Endodermal cell (in vitro differentiated cells): ENCODE measurements at regions not wholly inside any gene's neighbourhood (a gene's known extent, or its start where the extent isn't known, plus 50 kb on each side); places are given as distances from the start of the nearest gene placed in this dataset.
A peak's percentile ranks its signal among the peaks of the same experiment; 100 is the strongest.

Source experiments
- DNase-seq: peaks from one replicate; pipeline ENCODE4 v3.0.0-alpha.2; 2017
- H3K27ac ChIP-seq: 2 replicates; pipeline ENCODE4 v1.5.1; 2013; ENCODE audit warnings: mild to moderate bottlenecking, low read depth, low read length, moderate library complexity
- H3K27me3 ChIP-seq: 2 replicates; pipeline ENCODE4 v1.6.1; 2013; ENCODE audit warnings: mild to moderate bottlenecking, low read length, moderate library complexity; ENCODE audit not compliant: insufficient read depth, control insufficient read depth, poor library complexity, severe bottlenecking
- H3K36me3 ChIP-seq: 2 replicates; pipeline ENCODE4 v1.7.0; 2013; ENCODE audit warnings: mild to moderate bottlenecking, low read length, moderate library complexity; ENCODE audit not compliant: control insufficient read depth, insufficient read depth
- H3K4me1 ChIP-seq: one replicate; pipeline ENCODE4 v1.7.0; 2013; ENCODE audit warnings: low read length; ENCODE audit not compliant: control insufficient read depth, insufficient read depth
- H3K4me3 ChIP-seq: 2 replicates; pipeline ENCODE4 v1.5.1; 2013; ENCODE audit warnings: mild to moderate bottlenecking, low read length, moderate library complexity
- H3K9ac ChIP-seq: 2 replicates; pipeline ENCODE4 v1.6.1; 2013; ENCODE audit warnings: mild to moderate bottlenecking, low read length, moderate library complexity; ENCODE audit not compliant: poor library complexity, severe bottlenecking; ENCODE audit errors: extremely low read depth
- H3K9me3 ChIP-seq: 2 replicates; pipeline ENCODE4 v1.6.1; 2013; ENCODE audit warnings: mild to moderate bottlenecking, low read length, moderate library complexity; ENCODE audit not compliant: control insufficient read depth
- H3K27ac Mint-ChIP-seq: 2 replicates; pipeline ENCODE4 v1.8.0; 2020; ENCODE audit warnings: mixed read lengths
- H3K27me3 Mint-ChIP-seq: 2 replicates; pipeline ENCODE4 v1.8.0; 2021; ENCODE audit warnings: mild to moderate bottlenecking, mixed read lengths; ENCODE audit not compliant: insufficient read depth
- H3K36me3 Mint-ChIP-seq: 2 replicates; pipeline ENCODE4 v1.8.0; 2020; ENCODE audit warnings: low read depth, mixed read lengths
- H3K4me1 Mint-ChIP-seq: 2 replicates; pipeline ENCODE4 v1.8.0; 2020; ENCODE audit warnings: mixed read lengths
- H3K4me3 Mint-ChIP-seq: 2 replicates; pipeline ENCODE4 v1.8.0; 2020; ENCODE audit warnings: mild to moderate bottlenecking, moderate library complexity, mixed read lengths
- H3K9me3 Mint-ChIP-seq: 2 replicates; pipeline ENCODE4 v1.8.0; 2020; ENCODE audit warnings: mild to moderate bottlenecking, mixed read lengths
- WGBS, 2 experiments: methylation state at CpG; one replicate each; pipeline versions ENCODE4 v1.1.5 to v1.1.7; 2013; ENCODE audit warnings: missing lambda C conversion rate in 2 of 2, mixed read lengths in 1 of 2; ENCODE audit not compliant: insufficient coverage in 1 of 2, insufficient read length in 1 of 2; 5-methylcytosine and 5-hydroxymethylcytosine counted together
- TF ChIP-seq, protein P1 (sequence below): fragments of 200-600 bp; sonication (generic); conservative IDR thresholded peaks from 2 replicates; pipeline ENCODE4 v1.5.0; 2021; ENCODE audit warnings: antibody characterized with exemption, mild to moderate bottlenecking

DNA sequence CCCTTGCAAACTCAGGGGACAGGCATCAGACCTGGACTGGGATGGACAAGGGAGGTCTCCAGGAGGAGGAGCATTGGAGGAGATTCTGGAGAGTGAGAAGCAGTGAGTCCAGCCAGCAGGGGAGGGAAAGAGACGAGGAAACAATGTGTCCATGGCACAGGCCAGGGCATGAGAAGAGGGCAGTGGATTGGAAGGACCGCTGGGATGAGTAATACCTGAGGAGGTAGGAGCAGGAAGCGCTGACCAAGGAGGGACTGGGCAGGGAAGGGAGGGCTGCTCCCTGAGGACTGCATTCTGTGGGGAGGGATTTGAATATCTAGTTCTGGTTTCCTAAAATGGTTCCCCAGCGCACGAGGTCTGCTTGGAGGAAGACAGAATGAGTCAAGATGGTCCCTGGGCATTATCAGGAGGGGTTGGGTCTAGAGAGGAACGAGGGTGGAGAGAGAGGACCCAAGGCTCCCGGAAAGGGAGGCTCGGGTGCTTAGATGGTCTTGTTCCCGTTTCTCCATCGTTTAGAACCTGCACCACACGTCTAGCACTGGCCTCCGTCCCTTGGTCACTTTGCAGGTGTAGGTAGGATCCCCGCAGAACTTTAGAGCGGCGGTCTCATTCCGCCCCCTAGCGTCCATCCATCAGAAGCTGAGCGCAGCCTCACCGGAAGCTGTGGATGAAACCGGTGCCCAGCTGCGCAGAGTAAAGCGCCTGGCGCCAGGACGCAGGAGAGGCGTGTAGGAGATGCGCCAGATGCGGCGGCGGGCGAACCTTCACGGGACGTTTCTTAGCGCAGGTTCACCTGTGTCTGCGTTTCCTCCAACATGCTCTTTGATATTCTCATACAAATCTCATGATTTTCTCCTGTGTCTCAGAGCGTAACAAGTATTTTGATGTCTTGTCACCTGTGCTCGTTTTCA lies 190.7 kb upstream of the NDN start:
- Histone ChIP-seq H3K36me3 (no peaks in the 10 kb centered on the region), H3K9ac (no peak overlapping the region), H3K27ac (no peak overlapping the region), H3K4me1 (no peaks in the 10 kb centered on the region), H3K4me3 (peak overlapping the region; percentile 56), H3K27me3 (no peaks in the 10 kb centered on the region), H3K9me3 (peaks cover 26% of the 10 kb centered on the region)
- no peak overlapping the region for H3K27ac Mint-ChIP-seq
- H3K4me3 Mint-ChIP-seq, result peak overlapping the region; percentile 42
- H3K4me1 Mint-ChIP-seq, result no peaks in the 10 kb centered on the region
- WGBS, 2 experiments, result 46 to 70% methylated on average over 10 to 36 of the region's 36 CpGs
- DNase-seq, result peak; percentile 92
- H3K9me3 Mint-ChIP-seq, result peaks cover 72% of the 10 kb centered on the region
- H3K36me3 Mint-ChIP-seq, result no peaks in the 10 kb centered on the region
- H3K27me3 Mint-ChIP-seq, result peaks cover 8% of the 10 kb centered on the region
- TF ChIP-seq, protein P1, sequence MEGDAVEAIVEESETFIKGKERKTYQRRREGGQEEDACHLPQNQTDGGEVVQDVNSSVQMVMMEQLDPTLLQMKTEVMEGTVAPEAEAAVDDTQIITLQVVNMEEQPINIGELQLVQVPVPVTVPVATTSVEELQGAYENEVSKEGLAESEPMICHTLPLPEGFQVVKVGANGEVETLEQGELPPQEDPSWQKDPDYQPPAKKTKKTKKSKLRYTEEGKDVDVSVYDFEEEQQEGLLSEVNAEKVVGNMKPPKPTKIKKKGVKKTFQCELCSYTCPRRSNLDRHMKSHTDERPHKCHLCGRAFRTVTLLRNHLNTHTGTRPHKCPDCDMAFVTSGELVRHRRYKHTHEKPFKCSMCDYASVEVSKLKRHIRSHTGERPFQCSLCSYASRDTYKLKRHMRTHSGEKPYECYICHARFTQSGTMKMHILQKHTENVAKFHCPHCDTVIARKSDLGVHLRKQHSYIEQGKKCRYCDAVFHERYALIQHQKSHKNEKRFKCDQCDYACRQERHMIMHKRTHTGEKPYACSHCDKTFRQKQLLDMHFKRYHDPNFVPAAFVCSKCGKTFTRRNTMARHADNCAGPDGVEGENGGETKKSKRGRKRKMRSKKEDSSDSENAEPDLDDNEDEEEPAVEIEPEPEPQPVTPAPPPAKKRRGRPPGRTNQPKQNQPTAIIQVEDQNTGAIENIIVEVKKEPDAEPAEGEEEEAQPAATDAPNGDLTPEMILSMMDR, result peak; percentile 83

DNA sequence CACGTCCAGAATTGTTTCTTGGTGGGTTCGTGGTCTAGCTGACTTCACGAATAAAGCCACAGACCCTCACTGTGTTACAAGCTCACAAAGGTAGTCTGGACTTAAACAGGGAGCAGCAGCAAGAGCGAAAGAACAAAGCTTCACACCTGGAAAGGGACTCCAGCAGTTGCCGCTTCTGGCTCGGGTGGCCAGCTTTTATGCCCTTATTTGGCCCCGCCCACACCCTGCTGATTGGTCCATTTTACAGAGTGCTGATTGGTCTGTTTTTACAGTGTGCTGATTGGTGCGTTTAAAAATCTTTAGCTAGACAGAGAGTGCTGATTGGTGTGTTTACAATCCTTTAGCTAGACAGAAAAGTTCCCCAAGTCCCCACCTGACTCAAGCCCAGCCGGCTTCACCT lies 194.2 kb upstream of the NDN start:
- Mint-ChIP-seq H3K4me3 (no peak overlapping the region), H3K36me3 (no peaks in the 10 kb centered on the region), H3K9me3 (peaks cover 56% of the 10 kb centered on the region), H3K4me1 (no peaks in the 10 kb centered on the region), H3K27me3 (peaks cover 8% of the 10 kb centered on the region), H3K27ac (no peak overlapping the region)
- H3K27ac ChIP-seq, result no peak overlapping the region
- H3K4me1 ChIP-seq, result no peaks in the 10 kb centered on the region
- H3K4me3 ChIP-seq, result no peak overlapping the region
- WGBS, 2 experiments, result 68 to 84% methylated on average over 7 to 9 of the region's 9 CpGs
- TF ChIP-seq, protein P1, result no peak
- no peaks in the 10 kb centered on the region for H3K36me3 ChIP-seq
- peaks cover 28% of the 10 kb centered on the region for H3K9me3 ChIP-seq
- H3K9ac ChIP-seq, result no peak overlapping the region
- no peak for DNase-seq
- H3K27me3 ChIP-seq, result no peaks in the 10 kb centered on the region

DNA sequence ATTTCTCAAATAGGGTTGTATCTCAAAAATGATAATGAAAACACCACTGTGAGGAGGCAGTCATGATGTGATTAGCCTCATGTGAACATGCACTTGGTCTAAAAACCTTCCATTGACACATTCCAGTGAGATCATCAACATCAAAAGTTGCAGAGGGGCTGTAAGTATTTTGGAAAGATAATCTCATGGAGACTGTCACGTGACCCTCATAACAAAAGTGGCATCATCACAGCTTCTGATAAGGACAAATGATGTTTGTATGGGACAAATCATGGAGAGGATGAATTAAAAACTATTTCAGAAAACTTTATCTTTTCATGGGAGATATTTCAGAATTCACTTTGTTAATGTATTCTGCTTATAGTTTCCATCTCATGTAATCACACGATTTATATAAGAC lies 203.1 kb upstream of the NDN start:
- Histone ChIP-seq H3K9me3 (peaks cover 14% of the 10 kb centered on the region), H3K36me3 (no peaks in the 10 kb centered on the region), H3K4me3 (no peak overlapping the region), H3K9ac (no peak overlapping the region), H3K4me1 (no peaks in the 10 kb centered on the region), H3K27me3 (no peaks in the 10 kb centered on the region), H3K27ac (no peak overlapping the region)
- WGBS, 2 experiments, result 56 to 58% methylated on average over 1 of the region's 2 CpGs
- Mint-ChIP-seq H3K4me3 (no peak overlapping the region), H3K9me3 (peaks cover 48% of the 10 kb centered on the region), H3K36me3 (no peaks in the 10 kb centered on the region), H3K27ac (no peak overlapping the region), H3K27me3 (no peaks in the 10 kb centered on the region), H3K4me1 (no peaks in the 10 kb centered on the region)
- DNase-seq, result no peak
- TF ChIP-seq, protein P1, result no peak
